GM12878 (cell line): ENCODE measurements at regions not wholly inside any gene's neighbourhood (a gene's known extent, or its start where the extent isn't known, plus 50 kb on each side); places are given as distances from the start of the nearest gene placed in this dataset.

Experiments used
- ATAC-seq: fragments of 200-7000 bp; cut with Tn5 transposase; 3 replicates; pipeline ENCODE4 v1.9.1; 2020; ENCODE audit warnings: mild to moderate bottlenecking, moderate library complexity
- BruUV-seq: library from RNA; stranded (reverse); fragments of 400-500 nt; replicated peaks from 2 replicates; lab custom pipeline; 2021; lab: Mats Ljungman, UMichigan
- CTCF ChIA-PET: fragments of 300-600 bp; sonication (Branson Sonifier 250); formaldehyde crosslinking; extraction: SDS; loops from one replicate; lab custom pipeline; 2021; ENCODE audit warnings: inconsistent platforms; lab: Yijun Ruan, JAX
- POLR2A ChIA-PET: fragments of 350-600 bp; formaldehyde crosslinking; extraction: SDS; loops from one replicate; lab custom pipeline; 2021; ENCODE audit warnings: inconsistent platforms; lab: Charles Lee
- RAD21 ChIA-PET: fragments of 300-600 bp; sonication (Branson Sonifier 250); formaldehyde crosslinking; loops from one replicate; lab custom pipeline; 2023; ENCODE audit warnings: antibody characterized with exemption; ENCODE audit not compliant: unreplicated experiment; lab: Charles Lee
- SMC1A ChIA-PET: fragments of 300-600 bp; sonication (Branson Sonifier 250); formaldehyde crosslinking; loops from one replicate; lab custom pipeline; 2023; ENCODE audit not compliant: unreplicated experiment, uncharacterized antibody; lab: Charles Lee
- DNase-seq: peaks from one replicate; pipeline ENCODE4 v3.0.0-alpha.2; 2011; ENCODE audit warnings: low read depth, low spot score
- FAIRE-seq: peaks from 3 replicates; lab custom pipeline; 2011; peaks lifted over from hg19 to GRCh38; lab: Jason Lieb, UNC
- H2AFZ ChIP-seq: 2 replicates; pipeline ENCODE4 v1.6.0; 2011; ENCODE audit warnings: low read depth, low read length, control low read depth; ENCODE audit not compliant: control insufficient read depth
- H3K27ac ChIP-seq: 2 replicates; pipeline ENCODE4 v1.5.1; 2011; ENCODE audit warnings: control low read depth; ENCODE audit not compliant: control insufficient read depth, insufficient read depth
- H3K27me3 ChIP-seq, 2 experiments: replicated peaks in 1 of 2; 2 replicates each; pipeline versions ENCODE4 v1.6.0 to v1.6.1; 2011; ENCODE audit warnings: low read length in 1 of 2; ENCODE audit not compliant: control insufficient read depth in 2 of 2, insufficient read depth in 2 of 2
- H3K36me3 ChIP-seq, 2 experiments: 2 replicates each; pipeline ENCODE4 v1.5.1; 2011; ENCODE audit warnings: low read length in 1 of 2; ENCODE audit not compliant: control insufficient read depth in 2 of 2, insufficient read depth in 2 of 2
- H3K4me1 ChIP-seq: 2 replicates; pipeline ENCODE4 v1.6.1; 2011; ENCODE audit warnings: mild to moderate bottlenecking, low read length, moderate library complexity, mixed read lengths; ENCODE audit not compliant: control insufficient read depth, insufficient read depth
- H3K4me2 ChIP-seq: 2 replicates; pipeline ENCODE4 v1.6.0; 2011; ENCODE audit warnings: control low read depth; ENCODE audit not compliant: control insufficient read depth, insufficient read depth
- H3K4me3 ChIP-seq: fragments of 200-600 bp; sonication (generic); 2 replicates; pipeline ENCODE4 v1.5.1; 2016
- H3K79me2 ChIP-seq: 2 replicates; pipeline ENCODE4 v1.6.0; 2011; ENCODE audit warnings: low read length; ENCODE audit not compliant: control insufficient read depth, insufficient read depth
- H3K9ac ChIP-seq: 2 replicates; pipeline ENCODE4 v1.8.0; 2011; ENCODE audit warnings: low read length, control low read depth, mixed read lengths; ENCODE audit not compliant: control insufficient read depth, insufficient read depth
- H3K9me3 ChIP-seq: replicated peaks from 3 replicates; pipeline ENCODE4 v1.5.1; 2011; ENCODE audit warnings: mild to moderate bottlenecking, low read length; ENCODE audit not compliant: control insufficient read depth, insufficient read depth
- H4K20me1 ChIP-seq: 2 replicates; pipeline ENCODE4 v1.6.0; 2011; ENCODE audit not compliant: control insufficient read depth, insufficient read depth
- BCLAF1 ChIP-seq: fragments of 450-650 bp; IDR thresholded peaks from 2 replicates; pipeline ENCODE4 v1.6.1; 2017; ENCODE audit warnings: antibody characterized with exemption, mild to moderate bottlenecking, moderate library complexity
- CREB1 ChIP-seq: IDR thresholded peaks from 2 replicates; pipeline ENCODE4 v1.6.1; 2012; ENCODE audit warnings: low read depth, mild to moderate bottlenecking, inconsistent platforms
- NRF1 ChIP-seq: conservative IDR thresholded peaks from 2 replicates; pipeline ENCODE4 v1.6.1; 2011; ENCODE audit warnings: mild to moderate bottlenecking, low read depth, low read length, improper control_type of control experiment
- RAD21 ChIP-seq: IDR thresholded peaks from 2 replicates; pipeline ENCODE4 v1.6.1; 2011; ENCODE audit warnings: mild to moderate bottlenecking, low read depth, low read length, moderate library complexity; ENCODE audit not compliant: insufficient read depth
- SREBF2 ChIP-seq: IDR thresholded peaks from 2 replicates; pipeline ENCODE4 v1.6.1; 2012; ENCODE audit warnings: mild to moderate bottlenecking, low read length
- STAT1 ChIP-seq: fragments of 450-650 bp; conservative IDR thresholded peaks from 2 replicates; pipeline ENCODE4 v1.6.1; 2014; ENCODE audit warnings: antibody characterized with exemption, mild to moderate bottlenecking
- TAF1 ChIP-seq: IDR thresholded peaks from 2 replicates; pipeline ENCODE4 v1.6.1; 2011; ENCODE audit warnings: mild to moderate bottlenecking, low read depth, low read length, borderline replicate concordance
- ZZZ3 ChIP-seq: IDR thresholded peaks from 2 replicates; pipeline ENCODE4 v1.6.1; 2011; ENCODE audit warnings: low read depth; ENCODE audit not compliant: control insufficient read depth, insufficient read length
- WGBS: methylation state at CpG from one replicate; pipeline ENCODE4 v1.1.6; 2016; ENCODE audit warnings: low lambda C conversion rate; ENCODE audit not compliant: insufficient replicate concordance, insufficient coverage; ENCODE audit errors: missing lambda C conversion rate; 5-methylcytosine and 5-hydroxymethylcytosine counted together
- in situ Hi-C: fragments of 300-500 bp; cut with MboI; formaldehyde crosslinking; loops from 9 replicates; pipeline ENCODE4 v1.14.3; 2018; ENCODE audit warnings: mixed read lengths
- intact Hi-C: fragments of 100-400 bp; cut with micrococcal nuclease; formaldehyde crosslinking; loops from one replicate; pipeline ENCODE4 v1.14.2; 2022; ENCODE audit not compliant: unreplicated experiment

DNA sequence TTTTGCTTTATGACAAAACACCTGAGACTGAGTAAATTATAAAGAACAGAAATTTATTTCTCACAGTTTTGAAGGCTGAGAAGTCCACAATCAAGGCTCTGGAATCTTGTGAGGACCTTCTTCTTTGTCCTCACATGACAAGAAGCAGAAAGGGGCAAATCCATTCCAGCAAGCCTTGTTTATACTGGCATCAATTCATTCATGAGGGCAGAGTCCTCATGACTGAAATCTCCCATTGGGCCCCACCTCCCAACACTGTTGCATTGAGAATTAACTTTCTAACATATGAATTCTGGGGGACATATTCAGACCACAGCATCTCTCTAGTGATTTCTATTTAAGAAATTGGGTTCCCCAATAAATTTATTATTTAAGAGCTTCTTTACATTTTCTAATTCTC, 395.4 kb downstream of the AR start:
- no peak for FAIRE-seq
- H2AFZ ChIP-seq, result no peak overlapping the region
- SMC1A ChIA-PET, result interaction anchor here (0.6 kb wide), 1 partner anchor 15 kb away, joined by 3 read pairs; no protein-coding TSS in a partner anchor
- no peak for ATAC-seq
- intact Hi-C loops, result no loop called here
- H3K27ac ChIP-seq, result no peak overlapping the region
- H4K20me1 ChIP-seq, result no peaks in the 10 kb centered on the region
- H3K4me2 ChIP-seq, result no peak overlapping the region
- H3K4me3 ChIP-seq, result no peak overlapping the region
- H3K79me2 ChIP-seq, result no peaks in the 10 kb centered on the region
- BruUV-seq, result no TSS peak
- no peaks in the 10 kb centered on the region for H3K9me3 ChIP-seq
- CTCF ChIA-PET, result interaction anchor here (1.0 kb wide), 1 partner anchor 82 kb away, joined by 3 read pairs; no protein-coding TSS in a partner anchor
- H3K27me3 ChIP-seq, result no peaks in the 10 kb centered on the region
- no peaks in the 10 kb centered on the region for H3K4me1 ChIP-seq
- RAD21 ChIA-PET, result no interaction called here
- TF ChIP-seq CREB1, result no peak
- TF ChIP-seq NRF1, result no peak
- no peak for TF ChIP-seq STAT1
- TF ChIP-seq SREBF2, result no peak
- no peak for TF ChIP-seq BCLAF1
- POLR2A ChIA-PET, result no interaction called here
- in situ Hi-C loops, result no loop called here
- H3K9ac ChIP-seq, result no peak overlapping the region
- DNase-seq, result no peak
- no peaks in the 10 kb centered on the region for H3K36me3 ChIP-seq

- in situ Hi-C loops, result no loop called here
- intact Hi-C loops, result no loop called here
- H3K4me3 ChIP-seq, result no peak overlapping the region
- 10% methylated on average over 4 of the region's 4 CpGs for WGBS
- no peak overlapping the region for H2AFZ ChIP-seq
- FAIRE-seq, result no peak
- ChIA-PET RAD21 (no interaction called here), SMC1A (no interaction called here), CTCF (no interaction called here), POLR2A (no interaction called here)
- ATAC-seq, result no peak
- H3K4me2 ChIP-seq, result no peak overlapping the region
- DNase-seq, result no peak
- no peaks in the 10 kb centered on the region for H3K9me3 ChIP-seq
- no peaks in the 10 kb centered on the region for H3K36me3 ChIP-seq
- no TSS peak for BruUV-seq
- no peak overlapping the region for H3K27ac ChIP-seq
- no peaks in the 10 kb centered on the region for H4K20me1 ChIP-seq
- no peak overlapping the region for H3K9ac ChIP-seq
- no peaks in the 10 kb centered on the region for H3K4me1 ChIP-seq
- TF ChIP-seq ZZZ3, result no peak
- TF ChIP-seq TAF1, result no peak
- TF ChIP-seq RAD21, result no peak
- no peak for TF ChIP-seq BCLAF1
- H3K27me3 ChIP-seq, result no peaks in the 10 kb centered on the region
- no peaks in the 10 kb centered on the region for H3K79me2 ChIP-seq
These were observed 405.4 kb downstream of the AR start for GRCh38 chrX:67949270-67949669.
